ENCODE measurements at regions not wholly inside any gene's neighbourhood (a gene's known extent, or its start where the extent isn't known, plus 50 kb on each side); places are given as distances from the start of the nearest gene placed in this dataset.

DNA sequence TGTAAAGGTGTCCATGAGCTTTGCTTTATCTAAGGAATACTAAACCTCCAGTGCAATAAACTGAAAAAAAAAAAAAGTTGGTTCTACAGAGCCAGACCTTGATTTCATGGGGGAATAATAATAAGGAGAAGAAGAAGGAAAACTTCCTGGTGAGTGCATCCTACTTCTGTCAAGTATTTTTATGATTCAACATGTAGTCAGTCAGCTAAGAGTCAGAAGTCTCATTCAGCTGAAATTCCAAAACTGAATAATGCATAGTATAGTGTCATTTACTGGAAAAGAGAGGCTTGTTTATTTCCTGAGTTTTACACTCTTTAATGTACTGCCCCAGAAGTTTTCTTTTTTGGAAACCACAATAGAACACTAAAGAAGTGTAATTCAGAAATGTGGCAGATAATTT, 77.8 kb upstream of the TACR1 start:
- ATAC-seq = no peak

DNA sequence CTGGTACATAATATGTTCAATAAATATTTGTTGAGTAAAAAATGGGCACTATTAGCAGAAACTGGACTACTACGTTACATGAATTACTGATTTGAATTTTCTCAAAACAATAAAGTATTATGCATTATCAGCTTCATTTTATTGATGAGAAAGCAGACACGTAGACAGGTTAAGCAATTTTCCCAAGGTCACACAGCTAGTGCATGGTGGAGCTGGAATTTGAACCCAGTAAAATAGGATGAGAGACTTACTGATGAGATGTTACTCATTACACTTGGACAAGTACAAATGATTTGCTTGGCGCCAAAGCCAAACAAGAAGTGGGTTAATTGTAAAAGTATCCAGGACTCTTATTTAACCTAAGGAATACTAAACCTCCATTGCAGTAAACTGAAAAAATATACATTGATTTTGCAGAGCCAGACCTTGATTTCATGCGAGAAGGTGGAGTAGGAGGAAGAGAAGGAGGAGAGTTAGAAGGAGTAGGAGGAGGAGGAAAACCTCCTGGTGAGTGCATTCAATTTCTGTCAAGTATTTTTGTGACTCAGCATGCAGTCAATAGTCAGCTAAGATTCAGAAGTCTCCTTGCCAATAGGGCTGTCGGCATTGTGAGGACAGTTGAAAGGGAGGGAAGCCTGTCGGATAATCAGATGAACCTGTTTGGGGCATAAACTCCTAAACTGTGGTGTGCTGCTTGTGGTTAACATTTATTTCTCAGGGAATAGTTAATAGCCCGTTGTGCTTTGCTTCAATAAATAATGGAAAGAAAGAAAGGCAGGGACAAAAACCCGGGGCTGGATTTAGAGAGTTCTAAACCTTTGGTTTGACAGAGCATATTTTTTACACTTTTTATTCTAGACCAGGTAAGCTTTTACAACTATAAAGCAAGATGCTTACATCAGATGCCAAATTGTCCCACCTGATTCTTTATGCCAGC, 77.0 kb upstream of the TACR1 start:
- peak; percentile 38 for ATAC-seq

DNA sequence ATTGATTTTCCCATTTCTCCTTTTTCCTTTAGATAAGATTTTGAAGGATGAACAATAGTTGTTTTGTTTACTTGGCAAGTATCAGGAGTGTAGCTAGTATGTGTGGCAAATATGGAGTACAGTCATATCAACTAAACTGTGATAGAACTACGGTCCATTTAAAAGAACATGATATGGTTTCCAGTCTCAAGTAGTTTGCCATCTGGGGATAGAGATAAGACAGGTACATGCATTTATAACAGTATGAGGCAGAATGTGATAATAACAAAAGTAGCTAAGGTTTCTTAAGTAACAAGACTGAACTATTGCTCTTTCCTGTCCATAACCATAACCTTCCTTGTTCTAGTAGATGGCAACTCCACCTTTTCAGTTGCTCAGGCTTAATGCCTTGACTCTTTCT, 75.6 kb upstream of the TACR1 start:
- no peak for ATAC-seq

DNA sequence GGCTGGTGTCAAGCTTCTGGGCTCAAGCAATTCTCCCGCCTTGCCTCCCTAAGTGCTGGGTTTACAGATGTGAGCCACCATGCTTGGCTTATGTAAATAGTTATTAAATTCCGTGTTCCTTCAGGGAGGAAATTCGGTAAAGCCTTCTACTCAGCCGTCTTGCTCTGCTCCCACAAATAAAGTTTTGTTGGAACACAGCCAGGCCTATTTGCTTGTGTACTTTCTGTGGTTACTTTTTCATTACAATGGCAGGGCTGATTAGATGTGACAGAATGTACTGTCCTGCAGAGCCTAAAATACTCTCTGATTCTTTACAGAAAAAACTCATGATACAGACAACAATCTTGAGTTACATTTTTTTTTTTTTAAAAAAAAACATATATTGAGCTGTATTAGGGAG, 68.8 kb upstream of the TACR1 start:
- no peak for ATAC-seq

DNA sequence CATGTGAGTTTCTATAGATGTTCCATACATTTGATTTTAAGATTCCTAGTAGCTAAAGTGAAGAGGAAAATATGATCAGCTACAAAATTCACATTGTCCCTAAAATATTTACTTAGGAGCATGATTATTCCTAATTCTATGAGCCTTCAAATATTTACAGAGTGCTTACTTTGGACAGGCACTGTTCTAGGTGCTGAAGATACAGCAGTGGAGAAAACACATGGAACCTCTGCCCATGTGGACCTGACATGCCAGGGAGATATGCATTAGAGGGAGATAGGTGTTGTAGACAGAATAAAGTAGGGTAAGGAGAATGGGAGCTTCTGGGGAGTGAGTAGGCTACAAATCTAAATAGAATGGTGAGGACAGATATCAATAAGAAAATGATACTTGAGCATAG, 62.6 kb upstream of the TACR1 start:
- ATAC-seq = no peak

DNA sequence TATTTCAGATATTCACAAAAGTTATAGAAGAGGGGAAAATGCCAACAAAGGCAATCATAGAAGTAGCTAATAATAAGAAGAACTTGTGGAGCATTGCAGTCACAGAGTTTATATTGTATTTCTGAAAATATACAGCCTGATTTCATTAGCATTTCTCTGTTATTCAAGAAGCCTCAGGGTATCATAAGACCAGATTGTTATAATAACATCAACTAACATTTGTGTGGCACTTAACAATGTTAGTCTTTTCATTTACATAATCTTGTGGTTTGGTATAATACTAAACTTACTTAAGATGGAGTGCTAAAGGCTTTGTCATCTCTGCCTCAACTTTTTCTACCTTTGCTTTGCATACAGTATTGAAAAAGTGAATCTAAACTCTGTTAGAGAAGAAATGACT, 61.6 kb upstream of the TACR1 start:
- ATAC-seq = no peak

DNA sequence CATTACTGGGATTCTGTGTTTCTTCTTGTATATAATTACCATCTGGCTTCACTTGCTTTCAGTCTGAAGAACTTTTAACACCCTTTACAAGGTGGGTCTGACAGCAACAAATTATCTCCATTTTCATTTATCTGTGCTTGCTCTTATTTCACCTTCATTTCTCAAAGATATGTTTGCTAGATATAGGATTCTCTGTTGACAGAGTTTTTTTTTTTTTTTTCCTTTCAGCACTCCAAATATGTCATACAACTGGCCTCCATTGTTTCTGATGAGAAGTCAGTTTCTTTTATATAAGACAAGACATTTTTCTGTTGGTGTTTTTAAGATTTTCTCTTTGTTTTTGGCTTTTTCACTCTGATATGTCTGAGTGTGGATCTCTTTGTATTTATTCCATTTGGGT, 59.3 kb upstream of the TACR1 start:
- ATAC-seq = no peak

DNA sequence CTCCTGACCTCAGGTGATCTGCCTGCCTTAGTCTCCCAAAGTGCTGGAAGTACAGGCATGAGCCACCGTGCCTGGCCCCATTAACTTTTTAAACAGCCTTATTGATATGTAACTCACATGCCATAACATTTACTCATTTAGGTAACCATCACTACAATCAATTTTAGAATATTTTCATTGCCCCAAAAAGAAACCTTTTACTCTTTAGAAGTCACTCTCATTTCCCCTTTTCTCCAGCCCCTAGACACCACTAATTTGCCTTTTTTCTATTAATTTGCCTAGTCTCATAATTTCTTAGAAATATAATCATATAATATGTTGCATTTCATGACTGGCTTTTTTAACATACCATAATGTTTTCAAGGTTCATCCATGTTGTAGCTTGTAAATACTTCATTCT, 57.2 kb upstream of the TACR1 start:
- ATAC-seq = no peak

DNA sequence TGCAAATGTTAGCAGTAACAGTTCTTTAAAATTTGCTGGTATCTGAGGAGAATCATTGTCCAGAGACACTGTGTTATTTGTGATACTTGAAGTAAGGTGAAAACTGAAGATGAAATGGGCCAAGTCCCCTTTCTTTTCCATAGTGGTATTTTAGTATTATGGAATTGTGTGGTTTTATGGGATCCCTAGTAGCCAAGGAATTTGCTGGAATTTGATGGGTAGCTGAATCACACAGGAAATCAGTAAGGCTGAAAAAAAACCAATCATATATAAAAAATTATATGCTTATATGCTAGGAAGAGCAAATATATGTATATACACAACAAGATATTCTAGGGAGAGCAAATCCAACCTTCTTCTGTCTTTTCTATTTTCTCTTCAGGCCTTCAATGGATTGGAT, 54.2 kb upstream of the TACR1 start:
- no peak for ATAC-seq

DNA sequence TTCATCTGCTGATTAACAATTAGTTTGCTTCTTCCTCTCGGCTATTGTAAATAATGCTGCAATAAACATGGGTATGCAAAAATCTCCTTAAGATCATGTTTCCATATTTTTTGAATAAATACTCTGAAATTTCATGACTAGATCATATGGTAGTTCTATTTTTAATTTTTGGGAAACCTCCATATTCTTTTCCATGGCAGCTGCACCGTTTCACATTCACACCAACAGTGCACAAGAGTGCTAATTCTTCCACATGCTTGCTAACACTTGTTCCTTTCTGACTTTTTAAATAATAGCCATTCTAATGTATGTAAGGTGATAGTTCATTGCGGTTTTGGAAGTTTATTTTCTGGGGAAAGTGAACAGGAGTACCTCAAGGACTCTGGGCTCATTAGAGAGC, 52.6 kb upstream of the TACR1 start:
- ATAC-seq = no peak

Measured in esophagus mucosa (tissue), 1 donor.